PC-9 (cell line): ENCODE measurements at regions not wholly inside any gene's neighbourhood (a gene's known extent, or its start where the extent isn't known, plus 50 kb on each side); places are given as distances from the start of the nearest gene placed in this dataset.

Source experiments
- BruUV-seq: library from RNA; stranded (reverse); fragments of 400-500 nt; replicated peaks from 2 replicates; lab custom pipeline; 2021; lab: Mats Ljungman, UMichigan
- CTCF ChIA-PET: fragments of 300-600 bp; sonication (Branson Sonifier 250); formaldehyde crosslinking; loops from one replicate; lab custom pipeline; 2022; ENCODE audit warnings: antibody characterized with exemption; lab: Charles Lee
- POLR2A ChIA-PET: fragments of 300-600 bp; sonication (Branson Sonifier 250); formaldehyde crosslinking; loops from one replicate; lab custom pipeline; 2022; ENCODE audit warnings: antibody characterized with exemption; ENCODE audit not compliant: unreplicated experiment; lab: Charles Lee
- DNase-seq, 2 experiments: peaks; one replicate each; pipeline versions ENCODE4 v3.0.0 to v3.0.0-alpha.2; 2015 to 2022; ENCODE audit warnings: mixed read lengths in 1 of 2
- H2AFZ ChIP-seq: fragments of 200-600 bp; sonication (generic); 2 replicates; pipeline ENCODE4 v1.8.1; 2017; ENCODE audit warnings: antibody characterized with exemption
- H3F3A ChIP-seq: fragments of 200-600 bp; sonication (generic); 2 replicates; pipeline ENCODE4 v1.8.1; 2017; ENCODE audit warnings: antibody characterized with exemption, mild to moderate bottlenecking, low read depth; ENCODE audit not compliant: insufficient read depth
- H3K27ac ChIP-seq: fragments of 200-600 bp; sonication (generic); 2 replicates; pipeline ENCODE4 v1.6.1; 2016; ENCODE audit warnings: mixed run types
- H3K27me3 ChIP-seq: fragments of 200-600 bp; sonication (generic); 2 replicates; pipeline ENCODE4 v1.6.1; 2016; ENCODE audit warnings: low read depth, mixed run types; ENCODE audit not compliant: insufficient read depth
- H3K36me3 ChIP-seq: fragments of 200-600 bp; sonication (generic); 2 replicates; pipeline ENCODE4 v1.6.1; 2016; ENCODE audit warnings: low read depth, mixed run types
- H3K4me1 ChIP-seq: fragments of 200-600 bp; sonication (generic); replicated peaks from 2 replicates; pipeline ENCODE4 v1.6.1; 2016; ENCODE audit warnings: mixed run types; ENCODE audit not compliant: insufficient read depth
- H3K4me2 ChIP-seq: fragments of 200-600 bp; sonication (generic); 2 replicates; pipeline ENCODE4 v1.6.1; 2017; ENCODE audit warnings: mixed run types
- H3K4me3 ChIP-seq: fragments of 200-600 bp; sonication (generic); 2 replicates; pipeline ENCODE4 v1.6.1; 2016; ENCODE audit warnings: mixed run types
- H3K79me2 ChIP-seq: fragments of 200-600 bp; sonication (generic); 2 replicates; pipeline ENCODE4 v1.6.1; 2017; ENCODE audit warnings: low read depth, mixed run types
- H3K9me2 ChIP-seq: fragments of 200-600 bp; sonication (generic); 2 replicates; pipeline ENCODE4 v1.8.1; 2017; ENCODE audit warnings: mild to moderate bottlenecking; ENCODE audit not compliant: insufficient read depth
- H3K9me3 ChIP-seq: fragments of 200-600 bp; sonication (generic); 2 replicates; pipeline ENCODE4 v1.8.1; 2016; ENCODE audit warnings: low read depth; ENCODE audit not compliant: insufficient read depth
- H4K20me1 ChIP-seq: fragments of 200-600 bp; sonication (generic); 2 replicates; pipeline ENCODE4 v1.8.1; 2017; ENCODE audit not compliant: insufficient read depth
- EZH2 ChIP-seq: fragments of 200-600 bp; sonication (generic); IDR thresholded peaks from 2 replicates; pipeline ENCODE4 v1.8.0; 2017; ENCODE audit warnings: antibody characterized with exemption, low read depth
- intact Hi-C: fragments of 100-400 bp; cut with micrococcal nuclease; formaldehyde crosslinking; loops from one replicate; pipeline ENCODE4 v1.10.0; 2022; ENCODE audit not compliant: unreplicated experiment
- TF ChIP-seq, protein P1 (sequence below): fragments of 200-600 bp; sonication (generic); conservative IDR thresholded peaks from 2 replicates; pipeline ENCODE4 v1.6.1; 2017; ENCODE audit warnings: mixed run types, antibody characterized with exemption, mild to moderate bottlenecking, moderate library complexity

DNA sequence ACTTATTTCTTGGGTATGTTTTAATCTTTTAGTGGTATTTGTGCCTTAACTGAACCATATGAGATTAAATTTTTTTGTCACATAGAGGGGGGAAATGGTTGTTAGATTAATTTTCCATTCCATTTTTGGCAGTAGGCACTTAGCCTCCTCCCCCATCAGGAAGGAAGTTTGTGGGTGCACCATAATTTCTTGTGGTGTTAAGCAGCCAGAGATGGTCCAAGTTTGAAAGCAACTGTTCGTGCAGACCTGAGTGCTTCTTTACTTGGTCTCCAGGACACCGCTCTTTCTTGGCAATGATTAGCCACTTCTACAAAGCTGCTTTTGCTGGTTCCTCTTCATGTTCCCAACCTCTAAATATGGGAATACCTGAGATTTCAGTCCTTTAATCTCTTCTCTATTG lies 92.7 kb upstream of the RPL34 start:
- H3K4me3 ChIP-seq: no peak overlapping the region
- H3K4me2 ChIP-seq: no peak overlapping the region
- H3K9me3 ChIP-seq: no peaks in the 10 kb centered on the region
- no peaks in the 10 kb centered on the region for H3K27me3 ChIP-seq
- H3K4me1 ChIP-seq: no peaks in the 10 kb centered on the region
- intact Hi-C loops: no loop called here
- H3K36me3 ChIP-seq: no peaks in the 10 kb centered on the region
- no peak for DNase-seq
- TF ChIP-seq, protein P1, sequence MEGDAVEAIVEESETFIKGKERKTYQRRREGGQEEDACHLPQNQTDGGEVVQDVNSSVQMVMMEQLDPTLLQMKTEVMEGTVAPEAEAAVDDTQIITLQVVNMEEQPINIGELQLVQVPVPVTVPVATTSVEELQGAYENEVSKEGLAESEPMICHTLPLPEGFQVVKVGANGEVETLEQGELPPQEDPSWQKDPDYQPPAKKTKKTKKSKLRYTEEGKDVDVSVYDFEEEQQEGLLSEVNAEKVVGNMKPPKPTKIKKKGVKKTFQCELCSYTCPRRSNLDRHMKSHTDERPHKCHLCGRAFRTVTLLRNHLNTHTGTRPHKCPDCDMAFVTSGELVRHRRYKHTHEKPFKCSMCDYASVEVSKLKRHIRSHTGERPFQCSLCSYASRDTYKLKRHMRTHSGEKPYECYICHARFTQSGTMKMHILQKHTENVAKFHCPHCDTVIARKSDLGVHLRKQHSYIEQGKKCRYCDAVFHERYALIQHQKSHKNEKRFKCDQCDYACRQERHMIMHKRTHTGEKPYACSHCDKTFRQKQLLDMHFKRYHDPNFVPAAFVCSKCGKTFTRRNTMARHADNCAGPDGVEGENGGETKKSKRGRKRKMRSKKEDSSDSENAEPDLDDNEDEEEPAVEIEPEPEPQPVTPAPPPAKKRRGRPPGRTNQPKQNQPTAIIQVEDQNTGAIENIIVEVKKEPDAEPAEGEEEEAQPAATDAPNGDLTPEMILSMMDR: no peak
- no peak for TF ChIP-seq EZH2
- ChIA-PET POLR2A (no interaction called here), CTCF (no interaction called here)
- H3K9me2 ChIP-seq: no peaks in the 10 kb centered on the region
- no peak overlapping the region for H2AFZ ChIP-seq
- no peak overlapping the region for H3K27ac ChIP-seq
- no TSS peak for BruUV-seq
- no peaks in the 10 kb centered on the region for H3F3A ChIP-seq
- H4K20me1 ChIP-seq: no peaks in the 10 kb centered on the region
- H3K79me2 ChIP-seq: no peaks in the 10 kb centered on the region

DNA sequence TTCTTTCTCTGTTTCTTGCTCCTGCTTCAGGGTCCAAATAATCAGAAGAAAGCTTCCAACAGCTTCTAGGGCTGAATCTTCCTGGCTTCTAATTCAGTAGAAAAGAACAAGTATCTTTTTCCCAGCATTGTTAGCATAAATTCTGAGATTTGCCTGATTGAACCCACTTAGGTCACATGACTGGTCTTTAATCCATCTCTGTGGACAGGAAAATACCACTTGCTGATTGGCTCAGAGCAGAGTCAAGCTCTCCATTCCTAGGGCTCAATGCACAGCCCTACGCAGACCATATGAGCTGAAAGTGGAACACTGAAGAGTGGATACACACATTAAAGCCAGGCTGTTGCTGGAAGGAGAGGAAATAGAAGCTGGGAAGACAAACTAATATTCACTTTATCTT lies 99.6 kb upstream of the RPL34 start:
- Histone ChIP-seq H3K27me3 (no peaks in the 10 kb centered on the region), H4K20me1 (no peaks in the 10 kb centered on the region), H3K4me3 (no peak overlapping the region), H3K27ac (no peak overlapping the region), H3K4me1 (no peaks in the 10 kb centered on the region), H3K36me3 (no peaks in the 10 kb centered on the region), H3K9me3 (no peaks in the 10 kb centered on the region), H3K9me2 (no peaks in the 10 kb centered on the region), H2AFZ (no peak overlapping the region), H3K4me2 (no peak overlapping the region), H3F3A (no peaks in the 10 kb centered on the region), H3K79me2 (no peaks in the 10 kb centered on the region)
- BruUV-seq: no TSS peak
- no peak for TF ChIP-seq EZH2
- TF ChIP-seq, protein P1: no peak
- POLR2A ChIA-PET: no interaction called here
- CTCF ChIA-PET: no interaction called here
- intact Hi-C loops: no loop called here
- no peak for DNase-seq

DNA sequence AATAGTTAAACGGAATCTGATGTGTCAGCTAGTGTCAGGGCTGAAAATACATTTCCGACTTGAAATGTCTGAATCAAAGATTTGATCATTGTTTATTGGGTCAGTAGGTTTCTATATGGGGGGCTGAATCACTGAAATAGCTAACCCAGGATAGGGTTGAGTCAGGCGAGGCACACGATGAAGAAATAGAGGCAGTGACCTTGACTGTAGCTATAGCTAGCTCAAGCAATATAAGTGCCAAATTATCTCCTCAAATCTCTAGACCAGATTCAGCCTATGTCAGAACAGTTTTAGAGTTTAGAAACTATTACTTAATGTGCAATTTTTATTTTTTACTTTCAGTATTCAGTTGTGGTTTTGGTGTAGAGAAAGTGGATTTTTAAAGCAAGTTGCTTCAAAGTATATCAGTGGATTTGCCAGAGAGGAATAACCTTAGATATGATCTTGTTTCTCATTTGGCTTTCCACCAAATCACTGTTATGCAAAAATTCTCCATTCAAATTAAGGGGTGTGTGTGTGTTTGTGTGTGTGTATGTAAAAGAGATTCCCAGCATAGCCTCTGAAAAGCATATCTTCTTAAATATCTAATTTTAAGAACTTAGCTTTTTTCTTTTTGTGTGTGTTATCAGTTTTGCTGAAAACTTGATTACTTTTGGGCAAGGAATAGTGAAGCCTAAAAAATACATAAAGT lies 100.3 kb upstream of the RPL34 start:
- H3K36me3 ChIP-seq: no peaks in the 10 kb centered on the region
- TF ChIP-seq, protein P1: no peak
- TF ChIP-seq EZH2: no peak
- H3K9me3 ChIP-seq: no peaks in the 10 kb centered on the region
- H3K9me2 ChIP-seq: no peaks in the 10 kb centered on the region
- no peaks in the 10 kb centered on the region for H3K27me3 ChIP-seq
- intact Hi-C loops: no loop called here
- CTCF ChIA-PET: no interaction called here
- no peak overlapping the region for H3K27ac ChIP-seq
- H4K20me1 ChIP-seq: no peaks in the 10 kb centered on the region
- no peak overlapping the region for H3K4me2 ChIP-seq
- no peaks in the 10 kb centered on the region for H3K4me1 ChIP-seq
- no peak for DNase-seq
- H3F3A ChIP-seq: no peaks in the 10 kb centered on the region
- no peak overlapping the region for H3K4me3 ChIP-seq
- H3K79me2 ChIP-seq: no peaks in the 10 kb centered on the region
- POLR2A ChIA-PET: no interaction called here
- BruUV-seq: no TSS peak
- H2AFZ ChIP-seq: no peak overlapping the region
